GM13977 (cell line): ENCODE measurements at regions not wholly inside any gene's neighbourhood (a gene's known extent, or its start where the extent isn't known, plus 50 kb on each side); places are given as distances from the start of the nearest gene placed in this dataset.

Experiments
- DNase-seq: peaks from one replicate; pipeline ENCODE4 v3.0.0; 2012; ENCODE audit warnings: low spot score
- CTCF ChIP-seq: IDR thresholded peaks from 2 replicates; pipeline ENCODE4 v1.5.1; 2012; ENCODE audit warnings: mild to moderate bottlenecking, control low read depth; ENCODE audit not compliant: insufficient read depth; ENCODE audit errors: extremely low read depth, missing control alignments
- in situ Hi-C: fragments of 300-500 bp; cut with MboI; formaldehyde crosslinking; loops from one replicate; pipeline ENCODE4 v1.12.0; 2022; ENCODE audit warnings: low sequenced_read_pairs, low pct_unique_long_range_greater_than_20kb, mixed read lengths, inconsistent platforms; ENCODE audit not compliant: unreplicated experiment

DNA sequence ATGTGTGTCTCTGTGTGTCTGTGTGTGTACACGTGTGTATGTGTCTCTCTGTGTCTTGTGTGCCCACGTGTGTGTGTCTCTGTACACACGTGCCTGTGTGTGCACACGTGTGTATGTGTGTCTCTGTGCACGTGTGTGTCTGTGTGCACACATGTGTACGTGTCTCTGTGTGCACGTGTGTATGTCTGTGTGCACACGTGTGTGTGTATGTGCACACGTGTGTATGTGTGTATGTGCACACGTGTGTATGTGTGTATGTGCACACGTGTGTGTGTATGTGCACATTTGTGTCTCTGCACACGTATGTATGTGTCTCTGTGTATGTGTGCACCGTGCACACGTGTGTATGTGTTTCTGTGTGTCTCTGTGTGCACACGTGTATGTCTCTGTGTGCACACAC lies 248.7 kb upstream of the SHH start:
- no peak for TF ChIP-seq CTCF
- in situ Hi-C loops: no loop called here
- no peak for DNase-seq

GRCh38 chr7:156059369-156059768 lies 247.1 kb upstream of the SHH start:
- no peak for DNase-seq
- TF ChIP-seq CTCF: no peak
- in situ Hi-C loops: no loop called here

DNA sequence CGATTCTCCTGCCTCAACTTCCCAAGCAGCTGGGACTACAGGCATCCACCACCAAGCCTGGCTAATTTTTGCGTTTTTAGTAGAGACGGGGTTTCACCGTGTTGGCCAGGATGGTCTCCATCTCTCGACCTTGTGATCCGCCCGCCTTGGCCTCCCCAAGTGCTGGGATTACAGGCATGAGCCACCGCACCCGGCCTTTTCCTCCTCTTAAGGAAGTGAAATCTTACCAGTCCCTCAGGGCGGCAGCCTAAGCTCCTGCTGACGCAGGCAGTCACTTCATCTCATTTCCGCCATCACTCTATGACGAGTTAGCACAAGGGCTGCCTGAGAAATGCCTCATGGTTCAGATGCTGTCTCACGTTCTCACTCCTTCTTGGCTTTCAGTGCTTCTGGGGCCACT lies 246.0 kb upstream of the SHH start:
- no peak for DNase-seq
- in situ Hi-C loops: no loop called here
- TF ChIP-seq CTCF: no peak

- TF ChIP-seq CTCF: no peak
- in situ Hi-C loops: no loop called here
- DNase-seq: no peak
Measured at GRCh38 chr7:156056534-156056933, 244.3 kb upstream of the SHH start.

DNA sequence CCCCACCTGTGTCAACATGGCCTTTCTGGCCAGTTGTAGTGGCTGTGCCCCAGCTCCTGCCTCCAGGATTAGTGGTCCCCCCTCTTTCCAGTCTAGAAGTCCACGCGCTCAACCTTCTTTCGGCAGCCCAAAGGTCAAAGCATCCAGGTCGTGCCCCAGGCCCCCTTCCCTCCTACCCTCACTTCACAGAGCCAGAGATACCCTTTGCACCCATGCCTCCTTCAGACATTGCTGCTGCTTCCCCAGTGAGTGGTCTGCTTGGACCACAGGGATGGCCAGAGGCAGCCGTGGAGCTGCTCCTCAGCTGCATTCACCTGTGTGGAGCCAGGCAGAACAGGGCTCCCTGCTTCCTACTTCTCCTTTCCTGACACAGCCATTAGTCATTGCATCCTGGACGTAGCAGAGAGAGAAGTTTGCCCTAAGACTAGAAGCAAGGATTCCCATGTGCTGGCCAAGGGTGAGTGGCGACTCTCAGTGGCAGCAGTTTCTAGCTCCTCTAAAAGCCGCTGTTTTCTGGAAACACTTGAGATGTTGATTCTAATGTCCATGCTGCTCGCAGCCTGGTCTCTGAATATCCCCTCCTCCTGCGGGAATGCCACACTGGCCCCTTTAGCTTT lies 243.1 kb upstream of the SHH start:
- DNase-seq: no peak
- in situ Hi-C loops: no loop called here
- TF ChIP-seq CTCF: no peak

DNA sequence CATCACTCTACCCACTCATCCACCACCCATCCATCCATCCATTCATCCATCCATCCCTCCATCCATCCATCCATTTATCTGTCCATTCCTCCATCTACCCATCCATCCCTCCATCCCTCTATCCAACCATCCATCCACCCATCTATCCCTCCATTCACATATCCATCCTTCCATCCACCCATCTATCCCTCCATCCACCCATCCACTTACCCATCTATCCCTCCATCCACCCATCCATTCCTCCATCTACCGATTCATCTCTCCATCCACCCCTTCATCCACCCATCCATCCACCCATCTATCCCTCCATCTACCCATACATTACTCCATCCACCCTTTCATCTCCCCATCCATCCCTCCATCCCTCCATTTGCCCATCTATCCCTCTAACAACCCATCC lies 239.6 kb upstream of the SHH start:
- TF ChIP-seq CTCF: no peak
- in situ Hi-C loops: no loop called here

More for the DNA sequence above, 239.6 kb upstream of the SHH start:
- DNase-seq: no peak
